Left ventricle myocardium inferior (tissue), 1 donor: ENCODE measurements at regions not wholly inside any gene's neighbourhood (a gene's known extent, or its start where the extent isn't known, plus 50 kb on each side); places are given as distances from the start of the nearest gene placed in this dataset.

Experiments
- DNase-seq: peaks from one replicate; pipeline ENCODE4 v3.0.0-alpha.2; 2020
- H3K27ac ChIP-seq: fragments of 200-600 bp; replicated peaks from 2 replicates; pipeline ENCODE4 v1.8.0; 2021
- H3K27me3 ChIP-seq: fragments of 200-600 bp; 2 replicates; pipeline ENCODE4 v1.8.0; 2021; ENCODE audit warnings: low read depth
- H3K36me3 ChIP-seq: fragments of 200-600 bp; 2 replicates; pipeline ENCODE4 v1.8.0; 2021
- H3K4me1 ChIP-seq: fragments of 200-600 bp; 2 replicates; pipeline ENCODE4 v1.8.0; 2021
- H3K4me3 ChIP-seq: fragments of 200-600 bp; 2 replicates; pipeline ENCODE4 v1.8.0; 2021; ENCODE audit warnings: mild to moderate bottlenecking, moderate library complexity
- H3K9me3 ChIP-seq: fragments of 200-600 bp; replicated peaks from 2 replicates; pipeline ENCODE4 v1.8.0; 2021
- CTCF ChIP-seq: fragments of 200-600 bp; IDR thresholded peaks from 2 replicates; pipeline ENCODE4 v1.8.0; 2021; ENCODE audit warnings: antibody characterized with exemption, mild to moderate bottlenecking, borderline replicate concordance
- intact Hi-C: fragments of 100-400 bp; cut with micrococcal nuclease; formaldehyde crosslinking; loops from one replicate; pipeline ENCODE4 v1.11.0; 2022
- donor health status: DM: no; HTN: yes; CAD: no; lungs with severe emphysema.

- TF ChIP-seq CTCF: no peak
- H3K4me1 ChIP-seq: no peaks in the 10 kb centered on the region
- intact Hi-C loops: no loop called here
- DNase-seq: no peak
- H3K27ac ChIP-seq: no peak overlapping the region
- H3K4me3 ChIP-seq: no peak overlapping the region
- H3K9me3 ChIP-seq: no peaks in the 10 kb centered on the region
- no peaks in the 10 kb centered on the region for H3K36me3 ChIP-seq
- H3K27me3 ChIP-seq: no peaks in the 10 kb centered on the region
Measured at GRCh38 chr11:109586789-109587188, 164.8 kb downstream of the C11orf87 start.

DNA sequence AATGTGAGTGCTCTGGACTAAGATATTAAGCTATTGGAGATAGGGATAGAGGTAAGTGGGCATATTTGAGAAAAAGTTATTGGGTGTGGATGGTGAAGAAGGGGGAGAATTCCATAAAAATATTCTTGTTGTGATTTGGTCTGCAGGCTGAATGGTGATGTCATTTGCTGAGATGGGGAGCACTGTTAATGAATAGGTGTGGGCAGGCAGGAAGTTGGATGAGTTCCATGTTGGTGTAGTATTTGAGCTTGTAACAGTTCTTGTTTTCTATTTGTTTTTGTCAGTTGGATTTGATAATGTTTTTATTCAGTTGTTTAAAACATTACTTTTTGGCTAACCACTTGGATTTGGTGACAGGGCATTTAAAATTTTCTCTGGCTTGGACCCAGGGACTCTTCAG lies 168.8 kb downstream of the C11orf87 start:
- Histone ChIP-seq H3K9me3 (no peaks in the 10 kb centered on the region), H3K4me3 (no peak overlapping the region), H3K36me3 (no peaks in the 10 kb centered on the region), H3K4me1 (no peaks in the 10 kb centered on the region), H3K27me3 (no peaks in the 10 kb centered on the region), H3K27ac (no peak overlapping the region)
- no peak for TF ChIP-seq CTCF
- no peak for DNase-seq
- intact Hi-C loops: no loop called here

DNA sequence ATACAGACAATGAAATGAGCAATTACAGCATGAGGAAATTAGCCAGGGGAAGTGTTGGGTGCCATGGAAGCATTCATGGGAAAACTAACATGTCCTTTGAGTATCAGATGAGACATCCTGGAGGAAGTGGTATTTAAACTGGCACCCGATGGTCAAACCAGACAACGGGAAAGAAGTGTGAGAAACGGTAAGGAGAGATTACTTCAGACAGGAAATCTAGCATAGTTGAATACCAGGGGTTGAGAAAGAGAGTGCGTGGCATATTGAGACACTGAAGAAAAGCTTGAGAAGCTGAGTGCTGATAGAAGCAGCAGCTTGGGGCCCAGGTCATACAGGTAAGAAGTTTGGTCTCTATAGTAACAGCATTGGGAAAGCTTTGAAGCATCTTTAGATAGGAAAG lies 175.3 kb downstream of the C11orf87 start:
- no peak for DNase-seq
- no peak overlapping the region for H3K4me3 ChIP-seq
- no peaks in the 10 kb centered on the region for H3K4me1 ChIP-seq
- no peaks in the 10 kb centered on the region for H3K9me3 ChIP-seq
- peaks cover 11% of the 10 kb centered on the region for H3K27me3 ChIP-seq
- intact Hi-C loops: no loop called here
- H3K36me3 ChIP-seq: no peaks in the 10 kb centered on the region
- TF ChIP-seq CTCF: no peak
- no peak overlapping the region for H3K27ac ChIP-seq

DNA sequence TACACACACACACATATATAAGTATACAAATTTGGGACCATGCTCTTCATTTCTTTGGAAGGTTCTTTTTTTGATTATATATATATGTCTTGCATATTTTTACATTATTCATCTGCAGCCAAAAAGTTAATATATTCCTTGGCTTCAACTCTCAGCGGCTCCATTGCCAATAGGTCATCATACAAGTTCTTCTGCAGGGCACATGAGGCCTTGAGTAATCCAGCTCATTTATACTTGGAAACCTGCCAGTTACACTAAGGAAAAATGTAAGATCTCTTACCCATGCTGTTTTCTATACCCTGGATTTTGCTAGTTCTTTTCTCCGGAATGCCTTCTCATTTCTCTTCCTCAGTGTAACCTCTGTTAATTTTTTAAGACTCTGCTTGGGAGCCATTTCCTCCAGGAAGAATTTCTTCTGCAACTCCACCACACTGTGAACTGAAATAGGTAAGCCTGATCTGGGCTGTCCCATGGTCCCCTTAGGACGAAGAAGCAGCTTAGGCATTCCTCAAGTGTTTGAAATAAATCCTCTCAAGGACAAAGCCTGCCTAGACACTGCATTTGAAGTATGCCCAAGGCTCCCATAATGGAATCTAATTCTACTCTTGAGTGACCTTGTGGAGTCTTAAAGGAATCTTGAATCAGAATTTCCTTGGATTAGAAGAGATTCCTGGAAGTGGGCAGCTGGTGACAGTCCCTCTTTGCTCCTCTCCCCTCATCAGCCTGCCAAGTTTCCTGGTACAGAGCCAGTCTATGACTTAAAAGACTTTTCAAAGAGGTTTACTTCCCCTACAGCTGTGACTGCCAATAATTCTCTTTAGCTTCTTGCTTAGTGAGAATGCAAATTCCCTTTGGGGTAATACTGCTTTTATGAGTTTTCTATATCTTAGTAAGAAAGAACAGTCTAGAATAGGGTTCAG lies 182.8 kb downstream of the C11orf87 start:
- H3K4me3 ChIP-seq: no peak overlapping the region
- no peaks in the 10 kb centered on the region for H3K4me1 ChIP-seq
- no peak for DNase-seq
- intact Hi-C loops: no loop called here
- no peak for TF ChIP-seq CTCF
- no peaks in the 10 kb centered on the region for H3K36me3 ChIP-seq
- no peaks in the 10 kb centered on the region for H3K27me3 ChIP-seq
- no peaks in the 10 kb centered on the region for H3K9me3 ChIP-seq
- no peak overlapping the region for H3K27ac ChIP-seq

DNA sequence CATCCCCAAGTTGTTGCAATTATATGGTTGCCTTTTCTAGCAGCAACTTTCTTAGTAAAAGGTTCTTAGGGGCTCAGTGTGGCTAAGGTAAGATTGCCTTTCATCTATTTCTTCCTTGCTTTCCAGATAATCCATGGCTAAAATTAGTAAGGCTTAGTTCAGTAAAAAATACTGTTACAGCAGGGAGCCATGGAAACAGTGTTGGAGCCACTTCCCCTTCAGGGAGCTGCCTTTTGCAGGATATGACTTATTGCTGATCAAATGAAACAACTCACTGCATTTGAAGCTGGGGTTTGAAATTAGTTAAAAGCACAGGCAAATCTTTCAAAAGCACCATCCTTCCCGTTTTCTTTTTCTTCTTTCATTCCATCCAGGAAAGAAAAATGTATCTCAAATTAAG lies 184.3 kb downstream of the C11orf87 start:
- Histone ChIP-seq H3K4me1 (no peaks in the 10 kb centered on the region), H3K27me3 (no peaks in the 10 kb centered on the region), H3K36me3 (no peaks in the 10 kb centered on the region), H3K9me3 (no peaks in the 10 kb centered on the region), H3K27ac (no peak overlapping the region), H3K4me3 (no peak overlapping the region)
- no peak for DNase-seq
- TF ChIP-seq CTCF: no peak
- intact Hi-C loops: no loop called here
